Hepatocyte (in vitro differentiated cells): ENCODE measurements at regions not wholly inside any gene's neighbourhood (a gene's known extent, or its start where the extent isn't known, plus 50 kb on each side); places are given as distances from the start of the nearest gene placed in this dataset.

ENCODE experiments used
- DNase-seq: peaks from one replicate; pipeline ENCODE4 v3.0.0-alpha.2; 2016; ENCODE audit warnings: low spot score
- H2AFZ ChIP-seq: fragments of 200-600 bp; sonication (generic); 2 replicates; pipeline ENCODE4 v1.6.0; 2016; ENCODE audit warnings: antibody characterized with exemption, mild to moderate bottlenecking
- H3K27ac ChIP-seq: fragments of 200-600 bp; sonication (generic); 2 replicates; pipeline ENCODE4 v1.5.1; 2016; ENCODE audit warnings: mild to moderate bottlenecking
- H3K27me3 ChIP-seq: fragments of 200-600 bp; sonication (generic); 2 replicates; pipeline ENCODE4 v1.6.1; 2016
- H3K36me3 ChIP-seq: fragments of 200-600 bp; sonication (generic); replicated peaks from 2 replicates; pipeline ENCODE4 v1.5.1; 2016; ENCODE audit warnings: low read depth; ENCODE audit not compliant: insufficient read depth
- H3K4me1 ChIP-seq: fragments of 200-600 bp; sonication (generic); 2 replicates; pipeline ENCODE4 v1.5.1; 2016; ENCODE audit warnings: mild to moderate bottlenecking, moderate library complexity; ENCODE audit not compliant: insufficient read depth
- H3K4me2 ChIP-seq: fragments of 200-600 bp; sonication (generic); 2 replicates; pipeline ENCODE4 v1.6.0; 2016
- H3K4me3 ChIP-seq: fragments of 200-600 bp; sonication (generic); 2 replicates; pipeline ENCODE4 v1.5.1; 2016; ENCODE audit warnings: mild to moderate bottlenecking
- H3K79me2 ChIP-seq: fragments of 200-600 bp; sonication (generic); 2 replicates; pipeline ENCODE4 v1.6.0; 2017; ENCODE audit warnings: mild to moderate bottlenecking
- H3K9me2 ChIP-seq: fragments of 200-600 bp; sonication (generic); replicated peaks from 2 replicates; pipeline ENCODE4 v1.6.0; 2017; ENCODE audit warnings: mild to moderate bottlenecking; ENCODE audit not compliant: insufficient read depth
- H3K9me3 ChIP-seq: fragments of 200-600 bp; sonication (generic); 2 replicates; pipeline ENCODE4 v1.5.1; 2016; ENCODE audit warnings: low read depth, mild to moderate bottlenecking
- H4K20me1 ChIP-seq: fragments of 200-600 bp; sonication (generic); 2 replicates; pipeline ENCODE4 v1.6.0; 2016; ENCODE audit warnings: mild to moderate bottlenecking; ENCODE audit not compliant: insufficient read depth, poor library complexity, severe bottlenecking
- CTCF ChIP-seq: fragments of 200-600 bp; sonication (generic); IDR thresholded peaks from 2 replicates; pipeline ENCODE4 v1.5.1; 2016; ENCODE audit warnings: antibody characterized with exemption, mild to moderate bottlenecking; ENCODE audit not compliant: poor library complexity
- EZH2 ChIP-seq: fragments of 200-600 bp; sonication (generic); IDR thresholded peaks from 2 replicates; pipeline ENCODE4 v1.6.1; 2016; ENCODE audit warnings: antibody characterized with exemption, mild to moderate bottlenecking, borderline replicate concordance
- EZH2phosphoT487 ChIP-seq: fragments of 200-600 bp; sonication (generic); IDR thresholded peaks from one replicate; pipeline ENCODE4 v1.6.1; 2018; ENCODE audit warnings: antibody characterized with exemption, mild to moderate bottlenecking, low read depth, moderate library complexity; ENCODE audit not compliant: unreplicated experiment, severe bottlenecking
- WGBS: methylation state at CpG from one replicate; pipeline ENCODE4 v1.1.6; 2016; ENCODE audit warnings: low lambda C conversion rate; ENCODE audit errors: missing lambda C conversion rate; 5-methylcytosine and 5-hydroxymethylcytosine counted together

GRCh38 chr6:155853011-155853410 lies 397.4 kb upstream of the NOX3 start:
- H3K4me2 ChIP-seq, result no peak overlapping the region
- TF ChIP-seq EZH2 (no peak), EZH2phosphoT487 (no peak), CTCF (no peak)
- peaks cover 3% of the 10 kb centered on the region for H3K4me1 ChIP-seq
- H3K9me3 ChIP-seq, result no peaks in the 10 kb centered on the region
- H2AFZ ChIP-seq, result no peak overlapping the region
- no peaks in the 10 kb centered on the region for H3K79me2 ChIP-seq
- no peaks in the 10 kb centered on the region for H3K36me3 ChIP-seq
- H3K27ac ChIP-seq, result no peak overlapping the region
- no peaks in the 10 kb centered on the region for H4K20me1 ChIP-seq
- H3K27me3 ChIP-seq, result no peaks in the 10 kb centered on the region
- 72% methylated on average over 2 of the region's 2 CpGs for WGBS
- no peak for DNase-seq
- H3K9me2 ChIP-seq, result no peaks in the 10 kb centered on the region
- no peak overlapping the region for H3K4me3 ChIP-seq

- H3K36me3 ChIP-seq, result no peaks in the 10 kb centered on the region
- TF ChIP-seq CTCF, result no peak
- TF ChIP-seq EZH2, result no peak
- TF ChIP-seq EZH2phosphoT487, result no peak
- H3K9me2 ChIP-seq, result no peaks in the 10 kb centered on the region
- DNase-seq, result no peak
- H3K79me2 ChIP-seq, result no peaks in the 10 kb centered on the region
- 80% methylated on average over 5 of the region's 5 CpGs for WGBS
- H3K4me1 ChIP-seq, result no peaks in the 10 kb centered on the region
- H4K20me1 ChIP-seq, result no peaks in the 10 kb centered on the region
- H3K27me3 ChIP-seq, result no peaks in the 10 kb centered on the region
- H3K4me2 ChIP-seq, result no peak overlapping the region
- peaks cover under 1% of the 10 kb centered on the region for H3K9me3 ChIP-seq
- H3K4me3 ChIP-seq, result no peak overlapping the region
- H2AFZ ChIP-seq, result no peak overlapping the region
- H3K27ac ChIP-seq, result no peak overlapping the region
Observed at GRCh38 chr6:155850408-155850841, 394.8 kb upstream of the NOX3 start.

GRCh38 chr6:155847711-155848110 lies 392.1 kb upstream of the NOX3 start:
- Histone ChIP-seq H2AFZ (no peak overlapping the region), H3K4me1 (no peaks in the 10 kb centered on the region), H3K4me3 (no peak overlapping the region), H3K9me3 (peaks cover 10% of the 10 kb centered on the region), H3K4me2 (no peak overlapping the region), H4K20me1 (no peaks in the 10 kb centered on the region), H3K27me3 (no peaks in the 10 kb centered on the region), H3K36me3 (no peaks in the 10 kb centered on the region), H3K9me2 (no peaks in the 10 kb centered on the region), H3K27ac (no peak overlapping the region), H3K79me2 (no peaks in the 10 kb centered on the region)
- DNase-seq, result no peak
- 92% methylated on average over 5 of the region's 5 CpGs for WGBS
- no peak for TF ChIP-seq EZH2

- Histone ChIP-seq H3K9me2 (no peaks in the 10 kb centered on the region), H2AFZ (no peak overlapping the region), H3K79me2 (no peaks in the 10 kb centered on the region), H3K4me3 (no peak overlapping the region), H3K27ac (no peak overlapping the region), H3K36me3 (no peaks in the 10 kb centered on the region), H3K27me3 (no peaks in the 10 kb centered on the region), H4K20me1 (no peaks in the 10 kb centered on the region), H3K4me2 (no peak overlapping the region), H3K4me1 (no peaks in the 10 kb centered on the region), H3K9me3 (no peaks in the 10 kb centered on the region)
- WGBS, result 91% methylated on average over 4 of the region's 4 CpGs
- TF ChIP-seq EZH2 (no peak), CTCF (no peak), EZH2phosphoT487 (no peak)
- no peak for DNase-seq
Observed at GRCh38 chr6:155837474-155837873, 381.8 kb upstream of the NOX3 start.
